Panc1 (cell line): ENCODE measurements at regions not wholly inside any gene's neighbourhood (a gene's known extent, or its start where the extent isn't known, plus 50 kb on each side); places are given as distances from the start of the nearest gene placed in this dataset.
"Not testable (repeated sequence)": the region's sequence is repeated elsewhere in the genome, so short reads cannot be mapped to it uniquely, and the experiment has no call there.

Experiments used
- ATAC-seq: fragments of 200-7000 bp; cut with Tn5 transposase; 2 replicates; pipeline ENCODE4 v1.9.1; 2020; ENCODE audit warnings: mild to moderate bottlenecking, moderate library complexity
- BruUV-seq: library from RNA; stranded (reverse); fragments of 400-500 nt; replicated peaks from 2 replicates; lab custom pipeline; 2021; lab: Mats Ljungman, UMichigan
- CTCF ChIA-PET: fragments of 300-600 bp; sonication (Branson Sonifier 250); formaldehyde crosslinking; loops from one replicate; lab custom pipeline; 2022; ENCODE audit warnings: antibody characterized with exemption; lab: Charles Lee
- POLR2A ChIA-PET: fragments of 300-600 bp; sonication (Branson Sonifier 250); formaldehyde crosslinking; loops from one replicate; lab custom pipeline; 2022; ENCODE audit warnings: antibody characterized with exemption; lab: Charles Lee
- DNase-seq: peaks from one replicate; pipeline ENCODE4 v3.0.0-alpha.2; 2010; ENCODE audit warnings: low read depth, low spot score
- H3K27ac ChIP-seq: 2 replicates; pipeline ENCODE4 v1.5.1; 2011; ENCODE audit warnings: mild to moderate bottlenecking, low read length, inconsistent platforms
- H3K27me3 ChIP-seq: fragments of 200-500 bp; sonication (Bioruptor generic); 2 replicates; pipeline ENCODE4 v1.6.0; 2014; ENCODE audit warnings: low read length, inconsistent platforms; ENCODE audit not compliant: control insufficient read depth, insufficient read depth
- H3K36me3 ChIP-seq: fragments of 200-500 bp; sonication (Bioruptor generic); 2 replicates; pipeline ENCODE4 v1.5.1; 2014; ENCODE audit warnings: inconsistent platforms, mild to moderate bottlenecking, low read length, moderate library complexity; ENCODE audit not compliant: control insufficient read depth, insufficient read depth
- H3K4me1 ChIP-seq: 2 replicates; pipeline ENCODE4 v1.5.1; 2011; ENCODE audit warnings: inconsistent platforms, mild to moderate bottlenecking, low read length, moderate library complexity; ENCODE audit not compliant: control insufficient read depth, insufficient read depth
- H3K4me3 ChIP-seq, 2 experiments: 2 replicates each; pipeline ENCODE4 v1.5.1; 2011 to 2012; ENCODE audit warnings: low read depth in 2 of 2, low read length in 2 of 2, mild to moderate bottlenecking in 2 of 2, inconsistent platforms in 1 of 2, moderate library complexity in 1 of 2
- H3K9me3 ChIP-seq: fragments of 200-500 bp; sonication (Bioruptor generic); 2 replicates; pipeline ENCODE4 v1.5.1; 2014; ENCODE audit warnings: low read depth, mild to moderate bottlenecking, inconsistent platforms, low read length, moderate library complexity; ENCODE audit not compliant: control insufficient read depth, insufficient read depth
- CTCF ChIP-seq: fragments of 450-650 bp; IDR thresholded peaks from 2 replicates; pipeline ENCODE4 v1.5.1; 2017; ENCODE audit warnings: mild to moderate bottlenecking
- POLR2AphosphoS5 ChIP-seq: IDR thresholded peaks from 2 replicates; pipeline ENCODE4 v1.6.1; 2012; ENCODE audit warnings: mild to moderate bottlenecking, low read depth, low read length, moderate library complexity
- REST ChIP-seq, 2 experiments: IDR thresholded peaks; 2 replicates each; pipeline ENCODE4 v1.6.1; 2011 to 2012; ENCODE audit warnings: low read depth in 2 of 2, control low read depth in 1 of 2, low read length in 1 of 2, mild to moderate bottlenecking in 1 of 2, moderate library complexity in 1 of 2; ENCODE audit not compliant: insufficient read depth in 1 of 2
- SIN3A ChIP-seq: IDR thresholded peaks from 2 replicates; pipeline ENCODE4 v1.6.1; 2012; ENCODE audit warnings: low read depth, mild to moderate bottlenecking, low read length, moderate library complexity, borderline replicate concordance; ENCODE audit not compliant: insufficient read depth
- TCF7L2 ChIP-seq: IDR thresholded peaks from 2 replicates; pipeline ENCODE4 v1.6.1; 2011; ENCODE audit warnings: mild to moderate bottlenecking, low read depth, low read length, inconsistent platforms
- in situ Hi-C: cut with HindIII; loops from 2 replicates; pipeline ENCODE4 v1.10.0; 2016; ENCODE audit warnings: low sequenced_read_pairs, low pct_unique_long_range_greater_than_20kb
- intact Hi-C: fragments of 100-400 bp; cut with micrococcal nuclease; formaldehyde crosslinking; loops from one replicate; pipeline ENCODE4 v1.10.0; 2022; ENCODE audit not compliant: unreplicated experiment

- intact Hi-C loops (no loop called here), in situ Hi-C loops (no loop called here)
- no peak for DNase-seq
- ChIA-PET CTCF (no interaction called here), POLR2A (no interaction called here)
- no peaks in the 10 kb centered on the region for H3K36me3 ChIP-seq
- no peaks in the 10 kb centered on the region for H3K4me1 ChIP-seq
- no peak overlapping the region for H3K4me3 ChIP-seq
- no peaks in the 10 kb centered on the region for H3K9me3 ChIP-seq
- TF ChIP-seq POLR2AphosphoS5 (no peak), REST (IDR thresholded peaks at IDR 0.05; ENCODE audit: insufficient read depth in 1 of 2, low read depth in 2 of 2, low read length in 1 of 2) (no peak), SIN3A (no peak), TCF7L2 (no peak), CTCF (no peak)
- no TSS peak for BruUV-seq
- no peak overlapping the region for H3K27ac ChIP-seq
- H3K27me3 ChIP-seq: no peaks in the 10 kb centered on the region; the same call in 1 of the 2 replicates
- no peak for ATAC-seq
These were observed 148.7 kb downstream of the CDRT15L2 start for GRCh38 chr17:20728181-20728580.

GRCh38 chr17:20731131-20731530, 151.6 kb downstream of the CDRT15L2 start:
- DNase-seq, intact Hi-C loops, H3K36me3 ChIP-seq, H3K27ac ChIP-seq, in situ Hi-C loops, ATAC-seq, H3K4me1 ChIP-seq, H3K9me3 ChIP-seq, POLR2A ChIA-PET, H3K4me3 ChIP-seq, H3K27me3 ChIP-seq, BruUV-seq: not testable (repeated sequence)
- CTCF ChIA-PET: interaction anchor here (0.6 kb wide), 1 partner anchor 21 kb away, joined by 3 read pairs; no protein-coding TSS in a partner anchor

GRCh38 chr17:20733923-20734322, 154.4 kb downstream of the CDRT15L2 start:
- Histone ChIP-seq H3K4me1 (no peaks in the 10 kb centered on the region), H3K27me3 (no peaks in the 10 kb centered on the region; the same call in none of the 2 replicates), H3K4me3 (no peak overlapping the region), H3K27ac (no peak overlapping the region), H3K9me3 (no peaks in the 10 kb centered on the region), H3K36me3 (no peaks in the 10 kb centered on the region)
- ChIA-PET CTCF (no interaction called here), POLR2A (no interaction called here)
- in situ Hi-C loops: no loop called here
- no TSS peak for BruUV-seq
- intact Hi-C loops: no loop called here
- DNase-seq (no peak), ATAC-seq (no peak)
- TF ChIP-seq REST (IDR thresholded peaks at IDR 0.05; ENCODE audit: insufficient read depth in 1 of 2, low read depth in 2 of 2, low read length in 1 of 2) (no peak), CTCF (no peak), SIN3A (no peak), TCF7L2 (no peak), POLR2AphosphoS5 (no peak)
